GM18505 (cell line): ENCODE measurements at regions not wholly inside any gene's neighbourhood (a gene's known extent, or its start where the extent isn't known, plus 50 kb on each side); places are given as distances from the start of the nearest gene placed in this dataset.

Experiments
- ATAC-seq: cut with Tn5 transposase; IDR thresholded peaks from one replicate; pipeline ENCODE4 v1.9.1; 2021; ENCODE audit not compliant: unreplicated experiment
- POLR2A ChIP-seq: IDR thresholded peaks from 4 replicates; pipeline ENCODE4 v1.6.1; 2011; ENCODE audit warnings: borderline replicate concordance; ENCODE audit not compliant: insufficient read depth, insufficient read length; ENCODE audit errors: extremely low read depth

DNA sequence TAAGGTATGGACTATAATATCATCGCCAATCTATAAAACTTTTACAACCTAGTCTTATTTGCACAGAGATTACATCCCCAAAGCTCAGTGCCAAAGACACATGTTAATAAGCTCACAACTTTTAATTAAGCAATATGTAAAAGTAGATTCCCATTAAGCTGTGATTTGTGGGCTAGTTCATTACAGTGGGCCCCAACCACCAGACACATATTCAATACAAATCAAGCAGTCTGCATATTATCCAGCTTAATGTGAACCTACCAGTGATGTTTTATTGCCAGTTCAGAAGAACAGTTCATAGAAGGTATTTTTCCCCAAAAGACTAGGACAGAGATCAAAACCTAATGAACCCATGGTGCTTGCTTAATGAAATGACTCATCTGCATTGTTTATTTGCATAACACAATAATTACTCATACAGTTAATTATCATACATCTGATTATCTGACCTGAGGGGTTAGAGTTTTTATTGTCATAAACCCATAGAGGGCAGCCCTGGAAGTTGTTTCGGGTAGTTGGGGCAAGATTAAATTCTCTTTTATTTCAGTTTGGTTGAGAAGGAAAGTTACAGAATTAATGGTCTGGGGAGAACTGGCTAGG lies 831.0 kb downstream of the TFAP2A start:
- ATAC-seq: no peak
- TF ChIP-seq POLR2A: no peak

DNA sequence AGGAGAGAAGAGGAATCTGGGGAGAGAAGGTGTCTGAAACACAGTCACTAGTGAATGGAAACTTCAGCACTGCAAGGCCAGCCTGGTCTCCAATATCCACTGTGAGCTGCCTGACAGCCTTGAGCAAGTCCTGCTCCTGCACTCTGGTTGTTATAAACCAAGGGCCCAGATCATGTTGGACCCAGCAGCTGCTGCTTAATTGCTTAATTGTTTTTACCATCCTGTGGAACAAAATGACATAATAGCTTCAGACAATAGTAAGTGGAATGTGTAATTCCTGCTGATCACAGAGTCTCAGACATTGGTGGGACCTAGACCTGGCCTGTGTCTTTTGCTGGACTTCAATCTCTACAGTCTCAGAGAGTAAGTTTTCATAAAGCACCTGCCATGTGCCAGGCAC lies 833.7 kb downstream of the TFAP2A start:
- ATAC-seq: no peak
- no peak for TF ChIP-seq POLR2A

DNA sequence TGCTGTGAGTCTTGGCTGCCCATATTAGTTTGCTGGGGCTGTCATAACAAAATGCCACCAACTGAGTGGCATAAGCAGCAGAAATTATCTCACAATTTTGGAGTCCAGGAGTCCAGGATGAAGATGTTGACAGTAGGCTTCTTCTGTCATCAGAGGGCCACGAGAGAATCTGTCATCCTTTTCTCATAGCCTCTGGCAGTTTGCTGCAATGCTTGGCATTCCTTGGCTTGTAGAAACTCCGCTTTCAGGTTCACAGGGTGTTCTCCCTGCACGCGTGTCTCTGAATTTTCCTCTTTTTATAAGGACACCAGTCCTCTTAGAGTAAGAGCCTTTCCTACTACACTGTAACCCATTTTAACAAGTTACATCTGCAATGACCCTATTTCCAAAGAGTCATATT lies 838.4 kb downstream of the TFAP2A start:
- TF ChIP-seq POLR2A: no peak
- no peak for ATAC-seq

DNA sequence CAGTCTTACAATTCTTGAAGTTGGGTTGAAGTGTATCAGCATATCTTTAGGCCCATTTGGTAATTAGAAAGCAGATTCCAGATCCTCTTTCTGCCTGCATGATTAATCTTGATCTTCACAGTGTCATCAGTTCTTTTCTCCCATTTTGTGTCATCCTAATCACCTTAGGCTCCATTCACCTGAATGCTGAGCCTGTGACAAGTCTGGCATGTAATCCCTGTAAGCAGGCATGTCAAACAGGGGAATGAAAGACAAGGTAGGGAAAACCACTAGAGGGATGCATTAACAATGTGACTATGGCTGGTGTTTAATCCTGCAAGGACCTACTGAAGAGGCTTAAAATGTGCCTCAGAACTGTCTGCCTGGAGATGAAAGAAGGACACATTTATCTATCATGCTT lies 848.8 kb downstream of the TFAP2A start:
- no peak for TF ChIP-seq POLR2A

DNA sequence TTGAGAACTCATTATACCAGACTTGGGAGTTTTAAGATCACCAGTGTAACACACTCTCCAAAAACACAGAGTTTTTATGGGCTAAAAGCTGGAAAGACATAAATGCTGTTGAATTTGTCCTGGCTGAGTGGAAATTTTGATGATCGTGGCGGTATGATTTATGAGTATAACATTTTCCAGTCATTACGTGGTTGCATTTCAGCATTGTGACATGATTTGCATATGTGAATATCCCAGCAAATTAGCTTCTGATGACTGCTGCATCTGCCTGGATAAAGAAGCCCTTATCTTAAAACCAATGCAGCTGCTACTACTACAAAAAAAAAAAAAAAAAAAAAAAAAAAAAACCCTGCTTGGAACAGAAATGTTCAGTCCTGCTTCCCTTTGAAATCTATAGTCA lies 850.9 kb downstream of the TFAP2A start:
- TF ChIP-seq POLR2A: no peak

More for the DNA sequence above, 848.8 kb downstream of the TFAP2A start:
- ATAC-seq: no peak

DNA sequence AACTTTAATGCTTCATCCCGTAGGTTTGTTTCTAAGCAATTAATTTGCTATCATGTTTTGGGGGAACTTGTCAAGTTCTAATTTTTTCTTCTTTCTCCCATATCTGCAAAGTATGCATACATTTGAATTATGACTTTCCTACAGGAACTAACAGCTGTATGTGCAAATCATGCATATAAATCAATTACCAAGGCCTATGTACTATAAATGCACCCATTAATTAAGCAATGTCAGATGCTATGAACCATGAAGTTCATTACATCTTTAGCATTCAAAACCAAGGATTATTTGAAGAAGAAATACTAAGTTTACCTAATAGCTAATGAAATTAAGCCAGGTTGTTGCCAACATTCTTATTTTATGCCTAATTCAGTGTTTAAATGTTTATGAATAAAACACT lies 851.3 kb downstream of the TFAP2A start:
- ATAC-seq: no peak
- TF ChIP-seq POLR2A: no peak

More for the DNA sequence above, 850.9 kb downstream of the TFAP2A start:
- ATAC-seq: no peak

DNA sequence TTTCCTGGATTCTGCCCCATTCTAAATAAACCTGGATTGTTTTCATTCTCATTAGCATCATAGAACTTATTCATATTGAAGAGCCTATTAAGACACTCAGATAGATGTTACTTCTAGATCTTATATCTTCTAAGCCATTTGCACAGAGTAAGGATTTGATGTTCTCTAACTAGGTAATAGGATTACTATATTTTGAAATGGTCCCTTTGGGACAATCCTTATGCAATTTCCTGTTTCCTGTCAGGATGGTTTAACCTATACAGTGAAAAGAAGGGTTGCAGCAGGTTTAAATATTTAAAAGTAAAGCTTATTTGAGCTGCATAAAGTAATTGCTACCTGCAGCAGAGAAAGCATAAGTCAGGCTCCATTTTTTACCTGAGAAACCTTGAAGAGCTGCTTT lies 860.1 kb downstream of the TFAP2A start:
- TF ChIP-seq POLR2A: no peak
- ATAC-seq: no peak

DNA sequence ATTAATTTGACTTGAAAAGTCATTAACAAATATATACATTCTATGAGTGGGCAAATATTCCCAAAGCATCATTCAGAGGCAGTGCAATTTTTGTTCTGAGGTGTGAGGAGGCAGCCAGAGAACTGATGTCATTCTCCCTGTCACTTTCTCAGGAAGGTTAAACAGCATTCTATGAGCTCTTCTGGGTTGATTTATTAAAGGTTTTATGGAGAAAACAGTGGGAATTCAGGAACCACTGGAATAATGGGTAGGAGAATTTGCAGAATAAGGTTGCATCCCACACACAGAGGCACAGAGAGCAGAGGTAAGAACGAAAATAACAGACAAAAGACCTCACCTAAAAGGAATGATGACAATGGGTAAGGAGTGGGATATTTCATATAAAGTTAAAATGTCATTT lies 860.6 kb downstream of the TFAP2A start:
- no peak for ATAC-seq
- TF ChIP-seq POLR2A: no peak

DNA sequence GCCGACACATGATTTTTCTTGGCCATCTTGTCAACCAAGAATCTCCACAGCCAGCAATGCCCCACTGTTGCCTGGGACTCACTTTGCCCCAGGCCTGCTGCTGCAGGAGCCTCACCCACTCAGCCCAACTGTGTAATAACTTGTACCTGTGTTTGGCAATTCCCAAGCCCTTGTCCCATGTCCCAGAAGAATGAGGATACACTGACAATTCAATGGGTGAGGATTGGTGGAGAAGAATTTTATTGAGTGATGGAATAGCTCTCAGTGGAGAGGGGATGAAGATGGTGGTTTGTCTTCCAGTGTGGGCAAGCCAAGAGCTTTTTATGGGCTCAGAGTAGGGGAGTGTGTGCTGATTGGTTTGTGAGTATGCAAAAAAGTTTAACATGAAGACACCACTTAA lies 861.9 kb downstream of the TFAP2A start:
- TF ChIP-seq POLR2A: no peak
- ATAC-seq: no peak

DNA sequence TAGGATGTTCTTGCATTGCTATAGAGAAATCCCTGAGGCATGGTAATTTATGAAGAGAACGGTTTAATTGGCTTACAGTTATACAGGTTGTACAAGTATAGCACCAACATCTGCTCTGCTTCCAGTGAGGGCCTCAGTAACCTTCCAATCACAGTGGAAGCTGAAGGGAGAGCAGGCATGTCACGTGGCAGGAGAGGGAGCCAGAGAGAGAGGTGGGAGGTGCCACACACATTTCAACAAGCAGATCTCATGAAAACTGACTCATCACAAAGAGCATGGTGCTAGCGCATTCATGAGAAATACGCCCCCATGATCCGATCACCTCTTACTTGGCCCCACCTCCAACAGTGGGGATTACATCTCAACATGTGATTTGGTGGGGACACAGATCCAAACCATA lies 871.2 kb downstream of the TFAP2A start:
- no peak for TF ChIP-seq POLR2A
- no peak for ATAC-seq

DNA sequence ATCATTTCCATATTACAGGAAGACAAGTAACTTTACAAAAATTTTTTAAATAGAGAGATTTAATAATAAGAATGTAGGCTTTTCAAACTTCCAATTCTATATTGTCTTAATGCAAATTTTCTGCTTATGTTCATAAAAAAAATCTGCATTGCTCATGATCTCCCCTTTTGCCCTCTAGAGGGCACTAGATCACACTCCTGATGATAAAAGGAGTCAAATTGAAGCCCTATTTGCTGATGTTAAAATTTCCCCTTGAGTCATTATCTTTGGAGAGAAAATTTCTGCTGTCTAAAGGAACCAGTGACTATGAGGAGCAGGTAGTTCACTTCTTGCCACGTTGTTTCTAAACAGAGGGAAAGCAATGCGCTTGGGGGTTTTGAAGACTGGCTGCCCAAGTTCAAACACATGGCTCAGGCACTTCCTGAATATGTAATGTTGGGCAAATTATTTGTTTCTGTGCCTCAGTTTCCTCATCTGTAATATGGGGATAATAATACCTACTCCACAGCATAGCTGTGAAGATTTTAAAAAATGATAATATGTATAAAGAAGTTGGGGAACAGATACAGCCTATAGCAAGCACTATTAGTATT lies 874.2 kb downstream of the TFAP2A start:
- TF ChIP-seq POLR2A: no peak
- peak; percentile 64 for ATAC-seq

DNA sequence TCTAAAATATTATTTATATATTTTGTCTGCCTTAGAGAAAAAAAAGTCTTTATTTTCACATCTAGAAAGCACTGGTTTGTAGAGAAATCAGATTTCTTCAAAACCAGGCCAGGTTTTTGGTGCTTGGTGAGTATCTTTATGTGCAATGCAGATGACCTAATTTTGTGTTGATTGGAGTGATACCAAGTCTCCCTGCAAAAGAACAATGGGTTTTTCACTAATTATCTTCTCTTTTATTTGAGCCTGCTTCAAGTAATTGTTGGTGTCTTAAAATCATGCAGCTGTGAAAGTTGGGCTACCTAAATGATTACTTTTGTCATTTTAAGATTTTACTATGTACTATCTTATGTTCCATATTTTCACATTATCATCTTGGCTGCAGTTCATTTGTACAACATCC lies 874.7 kb downstream of the TFAP2A start:
- no peak for TF ChIP-seq POLR2A
- no peak for ATAC-seq

DNA sequence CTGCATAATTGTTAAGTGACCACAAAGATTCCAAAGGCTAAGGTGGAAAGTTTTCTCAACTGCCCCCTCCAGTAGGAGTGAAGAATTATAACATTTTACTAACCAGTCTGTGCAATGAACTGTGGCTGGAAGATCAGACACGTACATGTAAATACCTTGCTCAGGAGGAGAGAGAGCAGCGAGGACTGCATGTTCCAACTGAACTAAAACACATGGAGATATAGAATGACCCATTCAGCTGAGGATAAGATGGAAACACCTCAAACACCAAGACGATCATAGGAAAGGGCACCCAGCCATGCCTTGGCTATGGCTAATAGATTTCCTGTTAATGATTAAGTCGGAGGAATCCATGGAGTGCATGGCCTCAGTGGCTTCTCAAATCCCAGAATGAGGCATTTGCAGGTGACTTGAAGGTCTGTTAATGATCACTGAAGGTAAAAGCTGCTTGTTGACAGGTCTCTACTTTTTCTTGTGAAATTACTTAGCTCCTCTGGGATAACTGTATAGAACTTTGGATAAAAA lies 875.6 kb downstream of the TFAP2A start:
- no peak for ATAC-seq
- TF ChIP-seq POLR2A: no peak

DNA sequence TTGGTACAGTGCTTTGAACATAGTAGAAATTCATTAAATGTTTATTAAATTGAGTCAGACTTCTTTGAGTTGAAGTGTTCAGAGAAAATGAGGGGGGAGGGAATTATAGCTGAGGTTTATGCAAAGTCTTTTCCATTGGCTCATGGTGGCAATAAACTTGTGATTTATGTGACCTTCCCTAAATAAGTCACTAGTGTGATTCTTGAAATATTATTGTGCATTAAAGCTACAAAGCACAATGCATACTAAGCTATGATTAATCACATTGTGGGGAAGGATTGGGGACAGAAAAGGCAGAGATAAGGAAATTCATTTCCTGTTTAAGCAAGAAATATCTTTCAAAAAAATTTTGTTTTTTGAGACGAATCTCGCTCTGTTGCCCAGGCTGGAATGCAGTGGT lies 877.5 kb downstream of the TFAP2A start:
- no peak for ATAC-seq
- TF ChIP-seq POLR2A: no peak
